ENCODE measurements at regions not wholly inside any gene's neighbourhood (a gene's known extent, or its start where the extent isn't known, plus 50 kb on each side); places are given as distances from the start of the nearest gene placed in this dataset.

- no peak for DNase-seq
- Mint-ChIP-seq H3K27ac (no peak overlapping the region), H3K4me3 (no peak overlapping the region), H3K36me3 (ENCODE audit: insufficient read depth in 2 of 2) (peaks cover 0 to 2% of the 10 kb centered on the region in 2 donors), H3K9me3 (peaks cover 5 to 8% of the 10 kb centered on the region in 2 donors), H3K4me1 (ENCODE audit: low read depth) (no peaks in the 10 kb centered on the region), H3K27me3 (ENCODE audit: low read depth) (peaks cover 19% of the 10 kb centered on the region)
- ATAC-seq (replicated peaks in 1 of 2) = no peak
Observed at GRCh38 chr15:92315595-92316211, 78.0 kb upstream of the ST8SIA2 start.

- Mint-ChIP-seq H3K4me3 (no peak overlapping the region), H3K4me1 (ENCODE audit: low read depth) (no peaks in the 10 kb centered on the region), H3K27ac (no peak overlapping the region), H3K36me3 (ENCODE audit: insufficient read depth in 2 of 2) (peaks cover 0 to 2% of the 10 kb centered on the region in 2 donors), H3K27me3 (ENCODE audit: low read depth) (peaks cover 15% of the 10 kb centered on the region), H3K9me3 (peaks cover 3 to 6% of the 10 kb centered on the region in 2 donors)
- no peak for DNase-seq
- ATAC-seq (replicated peaks in 1 of 2) = no peak
Observed at GRCh38 chr15:92316586-92317295, 76.9 kb upstream of the ST8SIA2 start.

- H3K27me3 Mint-ChIP-seq (ENCODE audit: low read depth) = peaks cover 17% of the 10 kb centered on the region
- DNase-seq (no peak), ATAC-seq (replicated peaks in 1 of 2) (no peak)
- no peaks in the 10 kb centered on the region for H3K4me1 Mint-ChIP-seq (ENCODE audit: low read depth)
- H3K4me3 Mint-ChIP-seq = no peak overlapping the region
- no peaks in the 10 kb centered on the region for H3K9me3 Mint-ChIP-seq
- H3K36me3 Mint-ChIP-seq (ENCODE audit: insufficient read depth in 2 of 2) = no peaks in the 10 kb centered on the region
- H3K27ac Mint-ChIP-seq = no peak overlapping the region
Observed at GRCh38 chr15:92320012-92320699, 73.5 kb upstream of the ST8SIA2 start.

- no peak for ATAC-seq (replicated peaks in 1 of 2)
- H3K9me3 Mint-ChIP-seq = no peaks in the 10 kb centered on the region
- no peaks in the 10 kb centered on the region for H3K36me3 Mint-ChIP-seq (ENCODE audit: insufficient read depth in 2 of 2)
- no peaks in the 10 kb centered on the region for H3K4me1 Mint-ChIP-seq (ENCODE audit: low read depth)
- no peak overlapping the region for H3K27ac Mint-ChIP-seq
- H3K27me3 Mint-ChIP-seq (ENCODE audit: low read depth) = peaks cover 14% of the 10 kb centered on the region
- DNase-seq = no peak
- no peak overlapping the region for H3K4me3 Mint-ChIP-seq
Observed at GRCh38 chr15:92322566-92323355, 70.9 kb upstream of the ST8SIA2 start.

GRCh38 chr15:92323525-92323924 is 70.2 kb upstream of the ST8SIA2 start:
- Mint-ChIP-seq H3K4me3 (no peak overlapping the region), H3K27me3 (ENCODE audit: low read depth) (peaks cover 18% of the 10 kb centered on the region), H3K27ac (no peak overlapping the region), H3K9me3 (no peaks in the 10 kb centered on the region), H3K36me3 (ENCODE audit: insufficient read depth in 2 of 2) (no peaks in the 10 kb centered on the region), H3K4me1 (ENCODE audit: low read depth) (no peaks in the 10 kb centered on the region)
- DNase-seq (no peak), ATAC-seq (replicated peaks in 1 of 2) (no peak)

GRCh38 chr15:92324101-92324963 is 69.3 kb upstream of the ST8SIA2 start:
- DNase-seq = no peak
- Mint-ChIP-seq H3K4me3 (no peak overlapping the region), H3K36me3 (ENCODE audit: insufficient read depth in 2 of 2) (no peaks in the 10 kb centered on the region), H3K9me3 (no peaks in the 10 kb centered on the region), H3K27me3 (ENCODE audit: low read depth) (peaks cover 18% of the 10 kb centered on the region), H3K27ac (no peak overlapping the region), H3K4me1 (ENCODE audit: low read depth) (no peaks in the 10 kb centered on the region)
- no peak for ATAC-seq (replicated peaks in 1 of 2)

GRCh38 chr15:92326236-92326635 is 67.4 kb upstream of the ST8SIA2 start:
- H3K9me3 Mint-ChIP-seq = no peaks in the 10 kb centered on the region
- no peaks in the 10 kb centered on the region for H3K4me1 Mint-ChIP-seq (ENCODE audit: low read depth)
- H3K36me3 Mint-ChIP-seq (ENCODE audit: insufficient read depth in 2 of 2) = no peaks in the 10 kb centered on the region
- H3K27me3 Mint-ChIP-seq (ENCODE audit: low read depth) = peaks cover 18% of the 10 kb centered on the region
- H3K4me3 Mint-ChIP-seq = no peak overlapping the region
- H3K27ac Mint-ChIP-seq = no peak overlapping the region
- DNase-seq (no peak), ATAC-seq (replicated peaks in 1 of 2) (no peak)

- Mint-ChIP-seq H3K4me1 (ENCODE audit: low read depth) (no peaks in the 10 kb centered on the region), H3K27me3 (ENCODE audit: low read depth) (peaks cover 18% of the 10 kb centered on the region), H3K27ac (no peak overlapping the region), H3K9me3 (no peaks in the 10 kb centered on the region), H3K36me3 (ENCODE audit: insufficient read depth in 2 of 2) (no peaks in the 10 kb centered on the region), H3K4me3 (no peak overlapping the region)
- DNase-seq (no peak), ATAC-seq (replicated peaks in 1 of 2) (no peak)
Observed at GRCh38 chr15:92327033-92327432, 66.6 kb upstream of the ST8SIA2 start.

- H3K36me3 Mint-ChIP-seq (ENCODE audit: insufficient read depth in 2 of 2) = no peaks in the 10 kb centered on the region
- H3K4me1 Mint-ChIP-seq (ENCODE audit: low read depth) = no peaks in the 10 kb centered on the region
- DNase-seq (no peak), ATAC-seq (replicated peaks in 1 of 2) (no peak)
- peaks cover 18% of the 10 kb centered on the region for H3K27me3 Mint-ChIP-seq (ENCODE audit: low read depth)
- H3K4me3 Mint-ChIP-seq = no peak overlapping the region
- no peak overlapping the region for H3K27ac Mint-ChIP-seq
- H3K9me3 Mint-ChIP-seq = peaks cover 3% of the 10 kb centered on the region in 2 donors
Observed at GRCh38 chr15:92328207-92328606, 65.5 kb upstream of the ST8SIA2 start.

GRCh38 chr15:92332125-92332899 is 61.4 kb upstream of the ST8SIA2 start:
- no peak overlapping the region for H3K4me3 Mint-ChIP-seq
- H3K27me3 Mint-ChIP-seq (ENCODE audit: low read depth) = peaks cover 26% of the 10 kb centered on the region
- DNase-seq (no peak), ATAC-seq (replicated peaks in 1 of 2) (no peak)
- no peak overlapping the region for H3K27ac Mint-ChIP-seq
- H3K4me1 Mint-ChIP-seq (ENCODE audit: low read depth) = no peaks in the 10 kb centered on the region
- peaks cover 3 to 4% of the 10 kb centered on the region in 2 donors for H3K9me3 Mint-ChIP-seq
- no peaks in the 10 kb centered on the region for H3K36me3 Mint-ChIP-seq (ENCODE audit: insufficient read depth in 2 of 2)

- ATAC-seq (replicated peaks in 1 of 2) = no peak
- Mint-ChIP-seq H3K9me3 (peaks cover 3 to 4% of the 10 kb centered on the region in 2 donors), H3K4me3 (no peak overlapping the region), H3K27me3 (ENCODE audit: low read depth) (peaks cover 29% of the 10 kb centered on the region), H3K4me1 (ENCODE audit: low read depth) (no peaks in the 10 kb centered on the region), H3K27ac (no peak overlapping the region), H3K36me3 (ENCODE audit: insufficient read depth in 2 of 2) (no peaks in the 10 kb centered on the region)
- no peak for DNase-seq
Observed at GRCh38 chr15:92333709-92334108, 60.0 kb upstream of the ST8SIA2 start.
